Endothelial cell of umbilical vein (primary cell): ENCODE measurements at regions not wholly inside any gene's neighbourhood (a gene's known extent, or its start where the extent isn't known, plus 50 kb on each side); places are given as distances from the start of the nearest gene placed in this dataset.

ENCODE experiments used
- BruUV-seq: library from RNA; stranded (reverse); fragments of 400-500 nt; replicated peaks from 2 replicates; lab custom pipeline; 2021; lab: Mats Ljungman, UMichigan
- CTCF ChIA-PET: fragments of 300-600, 350-600 bp; sonication (Branson Sonifier 250); formaldehyde crosslinking; loops from one replicate; lab custom pipeline; 2021; ENCODE audit warnings: antibody characterized with exemption, inconsistent platforms; lab: Charles Lee
- POLR2A ChIA-PET: fragments of 300-600, 350-600 bp; sonication (Branson Sonifier 250); formaldehyde crosslinking; loops from one replicate; lab custom pipeline; 2021; ENCODE audit warnings: antibody characterized with exemption, inconsistent platforms; lab: Charles Lee
- DNase-seq: peaks from one replicate; pipeline ENCODE4 v3.0.0-alpha.2; 2011; ENCODE audit warnings: low read depth, low spot score
- FAIRE-seq: peaks from 2 replicates; lab custom pipeline; 2011; peaks lifted over from hg19 to GRCh38; lab: Jason Lieb, UNC
- H2AFZ ChIP-seq: 2 replicates; pipeline ENCODE4 v1.6.0; 2012; ENCODE audit warnings: low read depth, low read length, control low read depth, inconsistent platforms
- H3K27ac ChIP-seq: 2 replicates; pipeline ENCODE4 v1.5.1; 2011; ENCODE audit warnings: low read depth, mild to moderate bottlenecking, control low read depth, low read length, moderate library complexity; ENCODE audit not compliant: insufficient read depth
- H3K27me3 ChIP-seq, 2 experiments: 2 replicates each; pipeline versions ENCODE4 v1.6.0 to v1.6.1; 2011; ENCODE audit warnings: low read length in 2 of 2, mixed read lengths in 1 of 2; ENCODE audit not compliant: control insufficient read depth in 2 of 2, insufficient read depth in 2 of 2
- H3K36me3 ChIP-seq, 2 experiments: 2 replicates in 1 of 2; 3 replicates in 1 of 2; pipeline ENCODE4 v1.5.1; 2011; ENCODE audit warnings: low read length in 2 of 2, mild to moderate bottlenecking in 1 of 2, moderate library complexity in 1 of 2; ENCODE audit not compliant: control insufficient read depth in 2 of 2, insufficient read depth in 2 of 2; ENCODE audit errors: extremely low read depth in 1 of 2
- H3K4me1 ChIP-seq: 3 replicates; pipeline ENCODE4 v1.5.1; 2011; ENCODE audit warnings: mild to moderate bottlenecking, low read length; ENCODE audit not compliant: control insufficient read depth, insufficient read depth; ENCODE audit errors: extremely low read depth
- H3K4me2 ChIP-seq: 2 replicates; pipeline ENCODE4 v1.6.1; 2011; ENCODE audit warnings: low read length, control low read depth, mixed read lengths; ENCODE audit not compliant: insufficient read depth
- H3K4me3 ChIP-seq, 3 experiments: fragments of 200-600 bp in 1 of 3; sonication (generic), shearing (Covaris generic) in 1 of 3; replicated peaks in 1 of 3; 2 replicates each; pipeline ENCODE4 v1.5.1; 2011 to 2016; ENCODE audit warnings: control low read depth in 3 of 3, low read length in 3 of 3, mild to moderate bottlenecking in 2 of 3, inconsistent platforms in 1 of 3, low read depth in 1 of 3, moderate library complexity in 1 of 3; ENCODE audit not compliant: insufficient read depth in 1 of 3
- H3K79me2 ChIP-seq: 2 replicates; pipeline ENCODE4 v1.6.0; 2012; ENCODE audit warnings: low read length, inconsistent platforms; ENCODE audit not compliant: control insufficient read depth, insufficient read depth
- H3K9ac ChIP-seq: replicated peaks from 2 replicates; pipeline ENCODE3; 2011; ENCODE audit warnings: low read length, control low read depth; ENCODE audit not compliant: insufficient read depth; ENCODE audit errors: extremely low read depth
- H3K9me1 ChIP-seq: replicated peaks from 3 replicates; pipeline ENCODE4 v1.6.0; 2011; ENCODE audit warnings: mild to moderate bottlenecking, low read length; ENCODE audit not compliant: control insufficient read depth, insufficient read depth; ENCODE audit errors: extremely low read depth
- H3K9me3 ChIP-seq: replicated peaks from 2 replicates; pipeline ENCODE4 v1.5.1; 2012; ENCODE audit warnings: low read length, inconsistent platforms; ENCODE audit not compliant: control insufficient read depth, insufficient read depth
- H4K20me1 ChIP-seq: replicated peaks from 2 replicates; pipeline ENCODE3; 2011; ENCODE audit warnings: mild to moderate bottlenecking, low read length; ENCODE audit not compliant: control insufficient read depth, insufficient read depth; ENCODE audit errors: extremely low read depth
- EZH2 ChIP-seq: IDR thresholded peaks from 2 replicates; pipeline ENCODE4 v1.6.1; 2012; ENCODE audit warnings: borderline replicate concordance, low read depth, mild to moderate bottlenecking, moderate library complexity, low read length, inconsistent platforms; ENCODE audit not compliant: severe bottlenecking
- GATA2 ChIP-seq: IDR thresholded peaks from 2 replicates; pipeline ENCODE4 v1.7.0; 2011; ENCODE audit warnings: low read depth, mild to moderate bottlenecking, moderate library complexity, mixed read lengths, low read length; ENCODE audit not compliant: insufficient read length, insufficient read depth
- POLR2AphosphoS5 ChIP-seq: IDR thresholded peaks from 2 replicates; pipeline ENCODE4 v1.6.1; 2012; ENCODE audit warnings: low read depth, mild to moderate bottlenecking, control low read depth, low read length, moderate library complexity; ENCODE audit not compliant: insufficient read depth
- dilution Hi-C: fragments of 300-500 bp; cut with MboI; formaldehyde crosslinking; loops from one replicate; pipeline ENCODE4 v1.15.0; 2019; ENCODE audit warnings: low sequenced_read_pairs; ENCODE audit not compliant: extremely low pct_ligation_motif_present
- intact Hi-C: fragments of 100-400 bp; cut with micrococcal nuclease; formaldehyde crosslinking; loops from one replicate; pipeline ENCODE4 v1.10.0; 2022
- TF ChIP-seq, protein P1 (sequence below): IDR thresholded peaks from 2 replicates; pipeline ENCODE4 v1.6.1; 2011; ENCODE audit not compliant: insufficient read depth, insufficient read length

DNA sequence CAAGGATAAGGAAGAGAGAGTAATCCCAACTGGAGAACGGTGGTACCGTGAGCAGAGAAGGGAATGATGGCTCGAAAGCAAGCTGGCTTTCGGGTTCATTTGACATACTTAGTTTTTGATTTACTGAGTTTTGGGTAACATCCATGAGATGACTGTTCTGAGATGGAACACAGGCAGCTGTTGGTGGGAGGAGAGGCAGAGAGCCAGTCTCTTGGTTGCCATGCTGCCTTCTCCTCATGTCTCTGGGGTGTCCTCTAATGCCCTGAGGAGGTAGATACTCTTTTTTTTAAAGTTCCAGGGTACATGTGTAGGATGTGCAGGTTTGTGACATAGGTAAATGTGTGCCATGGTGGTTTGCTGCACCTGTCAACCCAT lies 76.4 kb upstream of the NRP1 start:
- CTCF ChIA-PET, result interaction anchor here (1.1 kb wide), 1 partner anchor 15 kb away, joined by 3 read pairs; no protein-coding TSS in a partner anchor
- TF ChIP-seq POLR2AphosphoS5 (no peak), GATA2 (no peak)
- TF ChIP-seq, protein P1, sequence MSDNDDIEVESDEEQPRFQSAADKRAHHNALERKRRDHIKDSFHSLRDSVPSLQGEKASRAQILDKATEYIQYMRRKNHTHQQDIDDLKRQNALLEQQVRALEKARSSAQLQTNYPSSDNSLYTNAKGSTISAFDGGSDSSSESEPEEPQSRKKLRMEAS, result no peak
- no peaks in the 10 kb centered on the region for H3K9me1 ChIP-seq
- no TSS peak for BruUV-seq
- H3K4me2 ChIP-seq, result no peak overlapping the region
- no peak overlapping the region for H3K27ac ChIP-seq
- no peaks in the 10 kb centered on the region for H3K36me3 ChIP-seq
- POLR2A ChIA-PET, result no interaction called here
- dilution Hi-C loops, result no loop called here
- DNase-seq, result no peak
- FAIRE-seq, result no peak
- H4K20me1 ChIP-seq, result no peaks in the 10 kb centered on the region
- intact Hi-C loops, result no loop called here
- H3K79me2 ChIP-seq, result no peaks in the 10 kb centered on the region
- no peak overlapping the region for H2AFZ ChIP-seq
- H3K4me3 ChIP-seq, result no peak overlapping the region
- H3K4me1 ChIP-seq, result peaks cover 7% of the 10 kb centered on the region
- H3K9me3 ChIP-seq, result no peaks in the 10 kb centered on the region
- peaks cover 2 to 5% of the 10 kb centered on the region in 2 experiments for H3K27me3 ChIP-seq
- H3K9ac ChIP-seq, result no peak overlapping the region

DNA sequence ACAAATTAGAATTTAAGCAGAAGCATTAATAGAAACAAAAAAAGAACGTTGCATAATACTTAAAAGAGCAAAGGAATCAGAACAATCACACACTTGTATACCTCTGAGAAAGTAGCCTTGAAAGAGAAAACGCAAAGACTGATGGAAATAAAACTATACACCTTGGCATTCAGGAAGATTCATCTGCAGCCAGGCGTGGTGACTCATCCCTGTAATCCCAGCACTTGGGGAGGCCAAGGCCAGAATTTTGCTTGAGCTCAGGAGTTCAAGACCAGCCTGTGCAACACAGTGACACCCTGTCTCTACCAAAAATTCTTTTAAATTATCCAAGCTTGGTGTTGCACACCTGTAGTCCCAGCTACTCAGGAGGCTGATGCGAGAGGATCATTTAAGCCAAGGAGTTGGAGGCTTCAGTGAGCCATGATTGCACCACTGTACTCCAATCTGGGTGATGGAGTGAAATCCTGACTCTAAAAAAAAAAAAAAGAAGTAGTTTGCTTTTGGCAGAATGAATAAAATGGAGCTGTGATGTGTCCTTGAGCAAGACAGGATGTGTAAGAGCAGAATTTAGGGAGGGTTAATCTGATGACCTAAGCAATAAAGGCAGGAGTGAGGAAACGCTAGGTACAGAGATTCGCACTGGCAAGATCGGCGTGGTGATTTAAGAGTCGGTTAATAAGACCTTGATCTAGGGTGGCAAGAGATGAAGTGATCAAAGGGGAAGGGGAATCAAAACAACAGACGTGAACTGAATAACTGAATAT lies 75.8 kb upstream of the NRP1 start:
- no peaks in the 10 kb centered on the region for H4K20me1 ChIP-seq
- no peak for TF ChIP-seq EZH2
- TF ChIP-seq, protein P1, result no peak
- H3K36me3 ChIP-seq, result no peaks in the 10 kb centered on the region
- no peak overlapping the region for H3K27ac ChIP-seq
- no TSS peak for BruUV-seq
- H3K4me3 ChIP-seq, result no peak overlapping the region
- CTCF ChIA-PET, result interaction anchor here (1.1 kb wide), 1 partner anchor 14 kb away, joined by 3 read pairs; no protein-coding TSS in a partner anchor
- no peaks in the 10 kb centered on the region for H3K9me1 ChIP-seq
- dilution Hi-C loops (no loop called here), intact Hi-C loops (no loop called here)
- FAIRE-seq (no peak), DNase-seq (no peak)
- H3K9me3 ChIP-seq, result no peaks in the 10 kb centered on the region
- no peaks in the 10 kb centered on the region for H3K79me2 ChIP-seq
- peaks cover 2 to 5% of the 10 kb centered on the region in 2 experiments for H3K27me3 ChIP-seq
- no peak overlapping the region for H3K4me2 ChIP-seq
- H3K9ac ChIP-seq, result no peak overlapping the region
- no peak overlapping the region for H2AFZ ChIP-seq
- POLR2A ChIA-PET, result no interaction called here
- H3K4me1 ChIP-seq, result peaks cover 7% of the 10 kb centered on the region
